ENCODE measurements at regions not wholly inside any gene's neighbourhood (a gene's known extent, or its start where the extent isn't known, plus 50 kb on each side); places are given as distances from the start of the nearest gene placed in this dataset.

- TF ChIP-seq EP300 (IDR thresholded peaks at IDR 0.05; ENCODE audit: borderline replicate concordance) = no peak
- TF ChIP-seq TAF1 (IDR thresholded peaks at IDR 0.05; ENCODE audit: low read depth) = no peak
- TF ChIP-seq FOXM1 (IDR thresholded peaks at IDR 0.05; ENCODE audit: borderline replicate concordance, low read depth) = no peak
- no peak for TF ChIP-seq REST (IDR thresholded peaks at IDR 0.05; ENCODE audit: low read depth)
- TF ChIP-seq CEBPB (IDR thresholded peaks at IDR 0.05) = no peak
- no peak for TF ChIP-seq RAD21 (IDR thresholded peaks at IDR 0.05; ENCODE audit: low read depth)
- no peak for TF ChIP-seq EGR1 (IDR thresholded peaks at IDR 0.05)
- TF ChIP-seq TEAD4 (IDR thresholded peaks at IDR 0.05) = no peak
- no peak for TF ChIP-seq YY1 (IDR thresholded peaks at IDR 0.05; ENCODE audit: low read depth)
- TF ChIP-seq ZBTB7A (IDR thresholded peaks at IDR 0.05; ENCODE audit: low read depth) = no peak
Observed at GRCh38 chr21:27695246-27695645, 728.4 kb upstream of the ADAMTS5 start.

All from Ishikawa (cell line).